ENCODE measurements at regions not wholly inside any gene's neighbourhood (a gene's known extent, or its start where the extent isn't known, plus 50 kb on each side); places are given as distances from the start of the nearest gene placed in this dataset.

DNA sequence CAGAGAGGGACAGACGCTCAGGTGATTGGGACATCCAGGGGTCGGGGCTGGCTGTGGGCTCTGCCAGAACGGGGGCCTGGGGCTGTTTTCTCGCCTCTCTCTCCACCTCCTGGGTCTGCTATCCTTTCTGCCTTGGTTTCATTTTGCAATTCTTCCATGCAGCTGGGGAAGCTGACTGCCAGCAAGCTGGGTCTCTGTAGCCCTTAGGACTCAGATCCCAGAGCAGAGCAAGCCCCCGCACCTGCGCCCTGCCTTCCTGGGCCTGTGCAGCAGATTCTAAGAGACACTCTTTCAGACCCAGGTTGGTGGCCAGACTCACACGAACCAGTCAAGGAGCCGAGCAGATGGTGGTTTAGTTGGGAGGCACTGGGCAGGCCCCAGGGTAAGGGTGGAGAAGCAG lies 59.1 kb upstream of the GRPEL1 start:
- no peak for DNase-seq

DNA sequence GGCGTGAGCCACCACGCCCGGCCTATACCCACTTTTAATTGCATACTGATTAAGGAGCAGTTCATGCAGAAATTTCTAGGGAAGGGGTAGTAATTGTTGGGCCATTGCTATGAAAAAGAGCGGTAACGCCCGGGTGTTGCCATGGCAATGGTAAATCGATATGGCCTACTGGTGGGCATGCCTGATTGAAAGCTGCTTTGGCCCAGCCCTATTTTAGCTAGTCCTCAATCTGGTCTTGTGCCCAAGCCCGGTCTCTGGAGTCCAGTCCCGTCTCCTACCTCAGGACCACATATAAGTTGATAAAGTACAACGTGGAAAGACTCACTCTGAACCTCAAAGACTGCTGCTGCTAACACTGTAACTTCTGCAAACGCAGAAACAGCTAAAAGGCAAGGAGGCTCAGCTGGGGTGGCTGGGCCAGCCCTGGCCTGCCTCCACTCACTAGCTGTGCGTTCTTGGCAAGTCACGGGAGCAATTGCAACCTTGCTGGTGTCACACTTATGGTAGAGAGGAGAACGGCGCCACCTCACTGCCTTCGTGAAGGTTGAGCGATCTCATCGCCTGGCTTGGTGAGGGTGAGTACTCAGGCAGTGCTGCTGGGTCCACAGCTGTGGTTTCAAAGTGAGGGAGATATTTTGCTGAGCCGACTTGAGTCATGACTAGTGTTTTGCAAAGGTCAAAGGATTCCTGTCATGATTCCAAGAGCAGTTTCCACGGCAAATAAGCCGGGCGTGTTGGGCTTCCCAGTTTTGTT lies 57.0 kb upstream of the GRPEL1 start:
- peak; percentile 44 for DNase-seq

DNA sequence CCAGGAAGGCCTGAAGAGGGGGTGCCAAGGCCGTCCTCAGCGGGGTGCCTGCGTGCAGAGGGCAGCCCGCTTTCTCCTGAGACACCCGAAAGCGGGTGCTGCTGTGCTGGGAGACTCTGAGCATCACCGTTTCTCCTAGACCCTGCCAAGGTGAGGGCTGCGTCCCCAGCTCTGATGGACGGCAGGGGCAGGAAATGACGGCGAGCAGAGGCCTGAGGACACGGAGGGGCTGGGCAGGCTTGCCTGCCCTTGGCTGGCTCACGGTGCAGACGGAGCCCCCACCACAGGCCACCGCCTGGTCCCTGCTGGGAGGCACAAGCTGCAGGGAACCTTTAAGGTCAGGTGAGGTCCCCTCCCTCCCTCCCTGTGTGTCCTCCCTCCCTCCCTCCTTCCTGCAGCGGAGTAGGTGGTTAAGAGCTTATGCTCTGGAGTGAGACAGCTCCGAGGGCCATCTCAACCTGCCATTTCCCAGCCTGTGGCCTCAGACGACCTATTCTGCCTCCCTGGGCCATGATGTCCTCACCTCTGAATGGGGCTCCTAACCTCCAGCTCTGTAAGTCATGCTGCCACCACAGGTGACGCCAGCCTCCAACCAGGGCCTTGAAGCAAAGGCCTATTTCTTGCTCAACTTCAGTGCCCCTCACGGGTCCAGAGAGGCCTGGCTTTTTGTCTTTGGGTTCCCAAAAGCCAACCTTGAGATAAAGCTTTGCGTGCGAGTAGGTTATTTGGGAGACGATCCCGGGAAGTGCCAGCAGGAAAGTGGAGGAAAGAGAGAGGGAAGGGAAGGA lies 54.2 kb upstream of the GRPEL1 start:
- no peak for DNase-seq

DNA sequence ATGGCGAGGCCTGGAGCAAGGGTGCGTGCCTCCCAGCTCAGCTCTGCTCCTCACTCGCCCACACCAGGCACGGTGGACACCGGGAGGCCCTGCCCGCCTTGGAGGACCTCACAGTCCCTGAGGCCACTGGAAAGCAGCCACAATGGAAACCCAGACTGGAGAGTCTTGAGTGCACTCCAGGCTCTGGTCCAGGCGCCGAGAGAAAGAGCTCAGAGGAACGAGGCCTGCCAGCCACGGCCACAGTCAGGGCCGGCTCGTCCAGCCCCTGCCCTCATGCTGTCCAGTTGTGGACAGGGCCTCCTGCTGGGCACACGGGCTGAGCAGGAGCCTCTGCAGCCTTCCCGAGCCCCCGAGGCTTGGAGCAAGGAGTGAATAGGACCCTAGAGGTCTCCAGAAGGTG lies 53.3 kb upstream of the GRPEL1 start:
- DNase-seq: no peak

DNA sequence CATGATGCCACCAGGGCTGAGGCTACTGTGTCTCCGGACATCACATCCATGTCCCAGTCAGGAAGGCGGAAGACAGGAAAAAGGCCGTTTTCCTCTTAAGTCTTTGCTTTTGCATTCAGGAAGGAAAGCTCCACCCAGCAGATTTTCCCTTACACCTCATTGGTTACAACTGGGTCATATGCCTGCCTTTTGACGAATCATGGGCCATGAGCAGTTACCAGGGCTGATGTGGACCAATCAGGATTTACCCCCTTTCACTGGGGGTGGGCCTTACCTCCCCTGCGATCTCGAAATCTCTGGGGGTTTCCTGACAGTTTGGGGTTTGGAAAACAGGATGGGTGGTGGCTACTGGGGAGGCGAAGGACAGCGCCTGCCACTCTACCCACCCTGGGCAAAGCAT lies 52.5 kb upstream of the GRPEL1 start:
- no peak for DNase-seq

DNA sequence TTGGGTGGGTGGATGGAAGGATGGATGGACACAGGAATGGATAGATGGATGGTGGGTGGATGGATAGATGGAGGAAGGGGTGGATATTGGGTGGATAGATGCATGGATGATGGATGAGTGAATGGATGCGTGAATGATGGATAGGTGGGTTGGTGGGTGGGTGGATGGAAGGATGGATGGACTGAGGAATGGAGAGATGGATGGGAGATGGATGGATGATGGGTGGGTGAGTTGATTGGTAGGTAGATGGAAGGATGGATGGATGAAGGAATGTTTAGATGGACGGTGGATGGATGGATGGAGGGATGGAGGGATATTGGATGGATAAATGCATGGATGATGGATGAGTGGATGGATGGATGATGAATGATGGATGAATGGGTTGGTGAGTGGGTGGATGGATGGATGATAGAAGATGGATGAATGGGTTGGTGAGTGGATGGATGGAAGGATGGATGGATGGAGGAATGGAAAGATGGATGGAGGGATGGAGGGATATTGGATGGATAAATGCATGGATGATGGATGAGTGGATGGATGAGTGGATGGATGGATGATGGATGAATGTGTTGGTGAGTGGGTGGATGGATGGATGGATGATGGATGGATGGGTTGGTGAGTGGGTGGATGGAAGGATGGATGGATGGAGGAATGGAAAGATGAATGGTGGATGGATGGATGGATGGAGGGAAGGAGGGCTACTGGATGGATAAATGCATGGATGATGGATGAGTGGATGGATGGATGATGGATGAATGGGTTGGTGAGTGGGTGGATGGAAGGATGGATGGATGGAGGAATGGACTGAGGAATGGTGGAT lies 50.4 kb upstream of the GRPEL1 start:
- no peak for DNase-seq

All from NCI-H1092 treated with DMSO at 0.1 percent for 48 hours (cell line).